Glutamatergic neuron (in vitro differentiated cells): ENCODE measurements at regions not wholly inside any gene's neighbourhood (a gene's known extent, or its start where the extent isn't known, plus 50 kb on each side); places are given as distances from the start of the nearest gene placed in this dataset.

ENCODE experiments used
- DNase-seq: peaks from one replicate; pipeline ENCODE4 v3.0.0; 2022
- H3K27ac Mint-ChIP-seq: one replicate; pipeline ENCODE4 v1.8.0; 2020; ENCODE audit warnings: mild to moderate bottlenecking, mixed read lengths, inconsistent platforms; ENCODE audit not compliant: unreplicated experiment
- H3K27me3 Mint-ChIP-seq: one replicate; pipeline ENCODE4 v1.8.0; 2020; ENCODE audit warnings: mild to moderate bottlenecking, moderate library complexity, mixed read lengths, inconsistent platforms; ENCODE audit not compliant: unreplicated experiment
- H3K36me3 Mint-ChIP-seq: one replicate; pipeline ENCODE4 v1.8.0; 2020; ENCODE audit warnings: mild to moderate bottlenecking, mixed read lengths, inconsistent platforms; ENCODE audit not compliant: unreplicated experiment
- H3K4me1 Mint-ChIP-seq: one replicate; pipeline ENCODE4 v1.8.0; 2020; ENCODE audit warnings: mild to moderate bottlenecking, low read depth, mixed read lengths, inconsistent platforms; ENCODE audit not compliant: unreplicated experiment
- H3K4me3 Mint-ChIP-seq: one replicate; pipeline ENCODE4 v1.8.0; 2020; ENCODE audit warnings: mild to moderate bottlenecking, mixed read lengths, inconsistent platforms; ENCODE audit not compliant: unreplicated experiment
- H3K9me3 Mint-ChIP-seq: one replicate; pipeline ENCODE4 v1.8.0; 2020; ENCODE audit warnings: mild to moderate bottlenecking, moderate library complexity, mixed read lengths, inconsistent platforms; ENCODE audit not compliant: unreplicated experiment
- TF ChIP-seq, protein P1 (sequence below): fragments of 200-600 bp; sonication (generic); IDR thresholded peaks from one replicate; pipeline ENCODE4 v1.5.0; 2021; ENCODE audit not compliant: partially characterized antibody, unreplicated experiment

DNA sequence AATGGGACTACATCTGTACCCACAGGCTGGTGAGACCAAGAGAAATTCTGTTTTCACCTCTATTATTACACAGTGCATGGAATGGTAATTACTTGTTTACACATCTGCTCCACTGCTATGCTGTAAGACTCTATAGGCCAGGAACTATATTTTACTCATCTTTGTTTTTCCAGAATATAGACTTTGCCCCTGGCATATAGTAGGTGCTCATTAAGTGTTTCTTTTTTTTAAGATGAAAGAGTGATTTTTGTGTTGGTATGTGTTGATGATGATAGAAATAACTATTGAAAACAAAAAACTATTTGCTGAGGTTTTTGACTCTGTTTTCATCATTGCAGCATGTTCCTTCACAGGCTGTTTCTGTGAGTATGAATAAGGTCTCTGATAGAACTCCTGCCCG lies 294.7 kb downstream of the CSNK1G3 start:
- no peaks in the 10 kb centered on the region for H3K9me3 Mint-ChIP-seq
- H3K36me3 Mint-ChIP-seq = no peaks in the 10 kb centered on the region
- no peak overlapping the region for H3K4me3 Mint-ChIP-seq
- TF ChIP-seq, protein P1, sequence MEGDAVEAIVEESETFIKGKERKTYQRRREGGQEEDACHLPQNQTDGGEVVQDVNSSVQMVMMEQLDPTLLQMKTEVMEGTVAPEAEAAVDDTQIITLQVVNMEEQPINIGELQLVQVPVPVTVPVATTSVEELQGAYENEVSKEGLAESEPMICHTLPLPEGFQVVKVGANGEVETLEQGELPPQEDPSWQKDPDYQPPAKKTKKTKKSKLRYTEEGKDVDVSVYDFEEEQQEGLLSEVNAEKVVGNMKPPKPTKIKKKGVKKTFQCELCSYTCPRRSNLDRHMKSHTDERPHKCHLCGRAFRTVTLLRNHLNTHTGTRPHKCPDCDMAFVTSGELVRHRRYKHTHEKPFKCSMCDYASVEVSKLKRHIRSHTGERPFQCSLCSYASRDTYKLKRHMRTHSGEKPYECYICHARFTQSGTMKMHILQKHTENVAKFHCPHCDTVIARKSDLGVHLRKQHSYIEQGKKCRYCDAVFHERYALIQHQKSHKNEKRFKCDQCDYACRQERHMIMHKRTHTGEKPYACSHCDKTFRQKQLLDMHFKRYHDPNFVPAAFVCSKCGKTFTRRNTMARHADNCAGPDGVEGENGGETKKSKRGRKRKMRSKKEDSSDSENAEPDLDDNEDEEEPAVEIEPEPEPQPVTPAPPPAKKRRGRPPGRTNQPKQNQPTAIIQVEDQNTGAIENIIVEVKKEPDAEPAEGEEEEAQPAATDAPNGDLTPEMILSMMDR = no peak
- peaks cover 42% of the 10 kb centered on the region for H3K4me1 Mint-ChIP-seq
- H3K27me3 Mint-ChIP-seq = no peaks in the 10 kb centered on the region
- DNase-seq = no peak
- H3K27ac Mint-ChIP-seq = no peak overlapping the region

DNA sequence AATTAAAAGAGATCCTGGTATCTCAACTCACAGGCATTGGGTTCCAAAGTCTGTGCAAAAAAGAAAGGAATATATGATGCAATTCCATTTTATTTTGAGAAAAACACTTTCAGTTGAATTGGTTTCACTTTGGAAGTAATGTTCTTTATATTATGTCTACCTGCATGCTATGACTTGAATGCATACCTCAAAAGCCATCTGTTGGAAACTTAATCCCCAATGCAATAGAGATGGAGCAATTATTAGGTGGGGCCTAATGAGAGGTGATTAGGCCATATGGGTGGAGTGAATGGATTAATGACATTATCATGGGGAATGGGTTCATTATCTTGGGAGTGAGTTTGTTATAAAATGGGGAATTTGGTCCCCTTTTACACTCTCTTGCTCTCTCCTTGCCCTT lies 293.3 kb downstream of the CSNK1G3 start:
- Mint-ChIP-seq H3K9me3 (no peaks in the 10 kb centered on the region), H3K4me1 (peaks cover 29% of the 10 kb centered on the region), H3K4me3 (no peak overlapping the region), H3K27me3 (no peaks in the 10 kb centered on the region), H3K36me3 (no peaks in the 10 kb centered on the region), H3K27ac (no peak overlapping the region)
- DNase-seq = no peak
- TF ChIP-seq, protein P1 = no peak

DNA sequence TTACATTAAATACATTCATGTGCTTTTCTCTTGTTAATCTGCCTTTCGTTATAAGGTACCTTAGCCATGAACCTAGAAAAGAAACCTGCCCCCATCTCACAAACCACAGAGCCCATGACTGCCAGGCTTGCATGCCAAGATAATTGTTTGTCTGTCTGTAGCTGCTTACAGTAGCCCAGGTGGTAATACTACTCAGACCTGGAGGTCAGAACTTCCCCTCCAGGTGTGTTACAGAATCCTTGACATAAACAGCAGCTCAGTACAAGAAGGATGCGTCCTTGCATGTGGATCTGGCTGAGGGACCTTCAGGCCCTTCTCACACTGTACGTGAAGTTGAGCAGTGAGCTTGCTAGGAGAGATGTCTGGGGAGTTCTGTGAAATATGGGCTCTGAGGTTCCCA lies 291.4 kb downstream of the CSNK1G3 start:
- Mint-ChIP-seq H3K36me3 (no peaks in the 10 kb centered on the region), H3K4me3 (no peak overlapping the region), H3K9me3 (no peaks in the 10 kb centered on the region), H3K4me1 (peaks cover 15% of the 10 kb centered on the region), H3K27ac (no peak overlapping the region), H3K27me3 (no peaks in the 10 kb centered on the region)
- DNase-seq = no peak
- TF ChIP-seq, protein P1 = no peak

DNA sequence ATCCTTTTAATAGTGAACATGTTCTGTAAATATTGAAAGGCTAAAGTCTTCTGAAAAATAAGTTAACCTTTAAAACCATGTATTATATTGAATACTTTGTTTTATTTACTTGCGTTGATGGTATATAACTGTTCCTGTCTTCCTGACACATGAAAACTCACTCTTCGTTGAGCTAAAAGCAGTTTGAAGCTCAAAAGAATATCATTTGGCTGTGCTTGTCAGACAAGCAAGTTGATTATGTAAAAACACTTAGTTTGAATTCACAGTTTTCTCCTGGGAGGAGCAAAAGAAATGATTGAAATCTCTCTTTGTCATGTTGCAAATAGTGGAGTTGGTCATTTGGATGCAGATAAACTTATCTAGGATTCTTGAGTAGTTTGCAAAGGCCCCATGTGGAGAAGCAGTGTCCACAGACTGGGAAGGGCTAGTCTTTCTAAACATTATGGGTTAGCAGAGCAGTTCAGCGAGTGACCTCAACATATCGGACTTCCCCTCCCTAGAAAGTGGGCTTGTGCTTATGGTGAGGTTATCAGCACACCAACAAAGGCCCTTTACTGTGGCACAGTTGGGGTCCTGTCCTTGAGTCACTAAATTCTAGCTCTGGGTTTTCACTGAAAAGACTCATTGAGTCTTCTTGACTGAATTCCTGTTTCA lies 290.4 kb downstream of the CSNK1G3 start:
- Mint-ChIP-seq H3K27ac (no peak overlapping the region), H3K4me3 (no peak overlapping the region), H3K36me3 (no peaks in the 10 kb centered on the region), H3K9me3 (no peaks in the 10 kb centered on the region), H3K27me3 (no peaks in the 10 kb centered on the region), H3K4me1 (peaks cover 9% of the 10 kb centered on the region)
- TF ChIP-seq, protein P1 = no peak
- no peak for DNase-seq

DNA sequence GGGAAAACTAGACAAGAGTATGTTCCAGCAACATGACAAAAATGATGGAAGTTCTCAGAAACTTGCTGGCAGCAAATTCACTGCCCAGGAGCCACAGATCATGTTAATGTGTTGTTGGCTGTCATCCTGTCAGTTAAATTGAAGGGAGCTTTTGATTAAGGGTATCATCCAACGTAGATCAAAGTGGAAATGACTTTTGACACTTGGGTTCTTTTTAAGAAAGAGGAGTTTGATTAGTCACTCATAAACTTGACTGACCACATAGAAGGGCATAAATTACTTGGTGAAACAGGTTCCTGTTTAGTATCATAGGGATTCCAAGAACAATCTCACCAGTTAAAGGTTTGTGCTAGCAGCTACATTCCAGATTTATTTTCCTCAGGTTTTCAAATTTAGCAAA lies 288.7 kb downstream of the CSNK1G3 start:
- no peak overlapping the region for H3K4me3 Mint-ChIP-seq
- H3K4me1 Mint-ChIP-seq = peaks cover 4% of the 10 kb centered on the region
- no peak overlapping the region for H3K27ac Mint-ChIP-seq
- H3K36me3 Mint-ChIP-seq = no peaks in the 10 kb centered on the region
- H3K27me3 Mint-ChIP-seq = no peaks in the 10 kb centered on the region
- TF ChIP-seq, protein P1 = no peak
- DNase-seq = no peak
- no peaks in the 10 kb centered on the region for H3K9me3 Mint-ChIP-seq
